Epithelial cell of prostate (primary cell): ENCODE measurements at regions not wholly inside any gene's neighbourhood (a gene's known extent, or its start where the extent isn't known, plus 50 kb on each side); places are given as distances from the start of the nearest gene placed in this dataset.

Experiments
- DNase-seq: peaks from one replicate; pipeline ENCODE4 v3.0.0-alpha.2; 2011; ENCODE audit warnings: low read depth, low spot score
- H3K27ac ChIP-seq: fragments of 450-650 bp; 2 replicates; pipeline ENCODE4 v1.5.1; 2017; ENCODE audit warnings: mild to moderate bottlenecking

GRCh38 chr4:96844858-96845490 lies 1005.1 kb downstream of the PDHA2 start:
- no peak for DNase-seq
- no peak overlapping the region for H3K27ac ChIP-seq

GRCh38 chr4:96845819-96846218 lies 1005.9 kb downstream of the PDHA2 start:
- no peak for DNase-seq
- no peak overlapping the region for H3K27ac ChIP-seq

GRCh38 chr4:96874657-96875056 lies 1034.8 kb downstream of the PDHA2 start:
- no peak overlapping the region for H3K27ac ChIP-seq
- no peak for DNase-seq

GRCh38 chr4:96879527-96879926 lies 1039.6 kb downstream of the PDHA2 start:
- no peak overlapping the region for H3K27ac ChIP-seq
- DNase-seq: no peak

GRCh38 chr4:96887857-96888256 lies 1048.0 kb downstream of the PDHA2 start:
- H3K27ac ChIP-seq: no peak overlapping the region
- DNase-seq: no peak

GRCh38 chr4:96894621-96895020 lies 1054.7 kb downstream of the PDHA2 start:
- DNase-seq: no peak
- H3K27ac ChIP-seq: no peak overlapping the region

- H3K27ac ChIP-seq: no peak overlapping the region
- DNase-seq: no peak
Measured at GRCh38 chr4:96895826-96896225, 1055.9 kb downstream of the PDHA2 start.

GRCh38 chr4:96912716-96913115 lies 1072.8 kb downstream of the PDHA2 start:
- no peak for DNase-seq
- H3K27ac ChIP-seq: no peak overlapping the region

- H3K27ac ChIP-seq: no peak overlapping the region
- no peak for DNase-seq
Measured at GRCh38 chr4:96913441-96914080, 1073.7 kb downstream of the PDHA2 start.

GRCh38 chr4:96916711-96917110 lies 1076.8 kb downstream of the PDHA2 start:
- H3K27ac ChIP-seq: no peak overlapping the region
- no peak for DNase-seq

- DNase-seq: no peak
Measured at GRCh38 chr4:96936886-96937285, 1097.0 kb downstream of the PDHA2 start.

GRCh38 chr4:96946552-96946951 lies 1106.7 kb downstream of the PDHA2 start:
- no peak overlapping the region for H3K27ac ChIP-seq
- DNase-seq: no peak

More at GRCh38 chr4:96936886-96937285, 1097.0 kb downstream of the PDHA2 start:
- H3K27ac ChIP-seq: no peak overlapping the region

GRCh38 chr4:96952610-96953009 lies 1112.7 kb downstream of the PDHA2 start:
- DNase-seq: no peak
- no peak overlapping the region for H3K27ac ChIP-seq

- no peak for DNase-seq
- no peak overlapping the region for H3K27ac ChIP-seq
Measured at GRCh38 chr4:96955226-96955625, 1115.3 kb downstream of the PDHA2 start.

GRCh38 chr4:96955691-96956090 lies 1115.8 kb downstream of the PDHA2 start:
- DNase-seq: no peak

GRCh38 chr4:96969455-96969854 lies 1129.6 kb downstream of the PDHA2 start:
- DNase-seq: no peak
- no peak overlapping the region for H3K27ac ChIP-seq

More at GRCh38 chr4:96955691-96956090, 1115.8 kb downstream of the PDHA2 start:
- H3K27ac ChIP-seq: no peak overlapping the region

- no peak for DNase-seq
- H3K27ac ChIP-seq: no peak overlapping the region
Measured at GRCh38 chr4:96972920-96973319, 1133.0 kb downstream of the PDHA2 start.

- no peak for DNase-seq
- no peak overlapping the region for H3K27ac ChIP-seq
Measured at GRCh38 chr4:96974295-96974694, 1134.4 kb downstream of the PDHA2 start.

- no peak overlapping the region for H3K27ac ChIP-seq
- no peak for DNase-seq
Measured at GRCh38 chr4:96983830-96984229, 1143.9 kb downstream of the PDHA2 start.

- DNase-seq: no peak
- no peak overlapping the region for H3K27ac ChIP-seq
Measured at GRCh38 chr4:96986816-96987215, 1146.9 kb downstream of the PDHA2 start.

- no peak for DNase-seq
Measured at GRCh38 chr4:96991083-96991482, 1151.2 kb downstream of the PDHA2 start.

GRCh38 chr4:96992443-96992842 lies 1150.8 kb downstream of the STPG2 start:
- no peak overlapping the region for H3K27ac ChIP-seq
- no peak for DNase-seq

More at GRCh38 chr4:96991083-96991482, 1151.2 kb downstream of the PDHA2 start:
- H3K27ac ChIP-seq: no peak overlapping the region
